NCI-H524 (cell line): ENCODE measurements at regions not wholly inside any gene's neighbourhood (a gene's known extent, or its start where the extent isn't known, plus 50 kb on each side); places are given as distances from the start of the nearest gene placed in this dataset.
"Not testable (repeated sequence)": the region's sequence is repeated elsewhere in the genome, so short reads cannot be mapped to it uniquely, and the experiment has no call there.

ENCODE experiments used
- DNase-seq, 2 experiments: peaks; one replicate each; lab custom pipeline; 2025; lab: John Stamatoyannopoulos, UW

DNA sequence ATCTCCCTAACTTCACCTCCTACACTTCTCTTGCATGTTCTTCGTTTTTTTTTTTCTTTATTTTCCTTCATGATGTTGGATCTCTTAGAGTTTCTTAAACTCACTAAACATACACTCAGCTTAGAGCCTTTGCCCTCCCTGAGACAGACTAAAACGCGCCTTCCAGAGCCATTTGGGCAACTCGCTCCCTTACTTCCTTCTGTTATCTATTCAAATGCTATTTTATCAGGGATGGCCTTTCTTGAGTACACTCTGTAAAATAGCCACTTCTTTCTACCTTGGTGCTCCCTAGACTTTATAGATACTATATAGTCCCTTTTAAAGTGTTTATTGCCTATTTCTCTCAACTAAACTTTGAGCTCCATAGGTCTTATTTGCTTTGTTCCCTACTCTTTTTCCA, 598.2 kb upstream of the NECTIN3 start:
- DNase-seq = no peak

DNA sequence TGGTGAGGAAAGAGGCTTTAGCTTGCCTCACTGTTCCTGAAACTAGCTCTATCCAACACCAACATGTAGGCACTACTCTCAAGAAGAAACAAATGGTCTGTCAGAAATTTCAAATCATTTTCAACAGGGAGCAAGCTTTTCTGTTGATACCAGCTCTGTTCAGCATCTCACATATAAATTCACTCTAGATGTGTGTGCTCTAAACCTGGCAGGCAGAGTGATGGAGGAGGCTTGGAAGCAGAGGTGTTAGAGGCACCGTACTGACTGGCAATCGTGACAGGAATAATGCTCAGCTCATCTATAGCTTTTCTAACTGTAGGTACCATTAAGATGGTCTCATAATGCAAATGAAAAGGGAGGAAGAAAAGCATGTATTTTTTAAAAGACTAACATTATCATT, 597.2 kb upstream of the NECTIN3 start:
- no peak for DNase-seq

DNA sequence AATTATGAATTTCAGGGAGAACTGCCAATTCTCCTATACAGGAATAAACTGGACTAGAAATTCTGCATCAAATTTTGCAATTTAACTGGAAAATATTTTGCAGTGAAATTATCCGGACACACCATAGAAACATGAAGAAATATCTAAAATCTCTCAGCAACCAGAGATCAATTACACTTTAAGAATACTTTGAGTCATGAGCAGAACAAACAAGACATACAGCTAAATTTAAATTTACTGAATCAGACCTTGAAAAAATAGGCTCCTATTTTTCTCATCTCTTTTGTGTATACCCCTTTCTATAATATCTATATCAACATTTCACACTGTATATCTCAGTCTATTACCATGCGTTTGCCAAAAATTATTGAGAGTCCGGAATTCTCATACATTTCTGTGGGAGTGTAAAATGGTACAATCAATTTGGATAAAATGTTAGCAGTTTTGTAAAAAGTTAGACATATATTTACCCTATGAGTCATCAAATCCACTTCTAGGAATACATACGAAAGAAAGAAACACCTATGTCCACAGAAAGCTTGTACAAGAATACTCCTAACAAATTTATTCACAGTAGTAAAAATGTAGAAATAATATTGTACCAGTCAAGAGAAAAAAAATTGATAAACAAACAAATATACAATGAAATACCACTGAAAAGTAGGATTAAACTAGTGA, 593.1 kb upstream of the NECTIN3 start:
- no peak for DNase-seq

DNA sequence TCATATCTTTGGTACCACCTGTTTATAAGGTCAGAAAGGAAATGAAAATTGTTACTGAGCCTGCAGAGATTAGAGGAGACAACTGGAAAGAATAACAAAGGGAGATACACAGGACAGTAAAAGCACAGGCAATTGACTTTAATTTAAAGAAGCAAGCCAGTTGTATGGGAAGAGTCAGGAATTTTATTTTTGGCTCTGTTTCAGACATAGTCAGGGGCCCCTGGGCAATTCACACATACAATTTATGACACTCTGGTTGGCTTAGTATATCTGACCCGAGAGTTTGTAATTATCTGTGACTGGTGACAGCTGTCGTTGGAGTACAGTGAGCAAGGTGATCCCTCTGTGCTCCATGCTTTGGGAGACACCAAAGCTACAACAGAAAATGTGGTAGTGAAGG, 591.9 kb upstream of the NECTIN3 start:
- DNase-seq = peak; percentile 41 to 89

DNA sequence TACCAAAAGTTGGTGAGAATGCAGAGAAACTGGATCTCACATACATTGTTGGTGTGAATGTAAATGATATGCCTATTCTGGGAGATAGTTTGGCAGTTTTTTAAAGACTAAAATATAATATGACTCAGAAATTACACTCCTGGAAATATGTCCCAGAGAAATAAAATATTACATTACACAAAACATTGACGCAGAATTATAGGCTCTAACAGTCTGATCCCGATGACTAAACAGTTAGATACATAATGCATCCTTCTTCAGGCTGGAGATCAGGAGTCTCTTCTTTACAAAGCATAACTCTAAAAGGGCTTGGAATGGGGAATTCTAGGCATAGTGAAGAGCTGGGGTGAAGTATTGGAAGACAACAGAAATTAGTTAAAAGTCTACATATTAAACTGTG, 586.2 kb upstream of the NECTIN3 start:
- DNase-seq = no peak

DNA sequence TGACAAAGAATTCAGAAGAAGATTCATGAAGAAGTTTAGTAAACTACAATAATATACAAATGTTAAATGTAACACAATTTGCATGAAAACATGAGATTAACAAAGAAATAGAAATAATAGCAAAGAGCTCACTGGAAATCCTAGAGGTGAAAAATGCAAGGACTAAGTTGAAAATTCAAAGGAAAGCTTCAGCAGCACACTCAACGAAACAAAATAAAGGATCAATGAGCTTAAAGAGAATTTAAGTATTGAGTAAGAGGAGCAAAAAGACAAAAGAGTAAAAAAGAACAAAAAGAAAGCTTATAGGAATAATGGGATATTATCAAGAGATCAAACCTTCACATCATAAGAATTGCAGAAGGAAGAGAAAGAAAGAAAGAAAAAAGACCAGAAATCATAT, 583.8 kb upstream of the NECTIN3 start:
- no peak for DNase-seq

DNA sequence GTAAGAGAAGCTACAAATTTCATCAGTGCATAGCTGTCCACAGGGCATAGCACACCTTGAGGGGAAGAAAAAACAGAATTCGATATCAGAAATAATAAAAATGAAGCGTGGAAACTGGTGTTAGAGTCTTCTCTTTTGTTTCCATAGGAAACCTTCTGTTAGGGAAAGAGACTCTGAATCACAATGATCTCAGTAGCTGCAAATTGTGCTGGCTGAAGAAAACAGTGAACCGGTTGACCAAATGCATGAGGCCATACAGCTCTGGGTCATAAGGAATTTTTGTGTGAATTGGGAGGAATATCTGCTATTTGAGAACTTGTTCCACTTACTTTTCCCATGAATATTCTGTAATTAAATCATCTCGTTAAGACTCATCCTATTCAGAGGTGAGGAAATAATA, 580.2 kb upstream of the NECTIN3 start:
- no peak for DNase-seq

DNA sequence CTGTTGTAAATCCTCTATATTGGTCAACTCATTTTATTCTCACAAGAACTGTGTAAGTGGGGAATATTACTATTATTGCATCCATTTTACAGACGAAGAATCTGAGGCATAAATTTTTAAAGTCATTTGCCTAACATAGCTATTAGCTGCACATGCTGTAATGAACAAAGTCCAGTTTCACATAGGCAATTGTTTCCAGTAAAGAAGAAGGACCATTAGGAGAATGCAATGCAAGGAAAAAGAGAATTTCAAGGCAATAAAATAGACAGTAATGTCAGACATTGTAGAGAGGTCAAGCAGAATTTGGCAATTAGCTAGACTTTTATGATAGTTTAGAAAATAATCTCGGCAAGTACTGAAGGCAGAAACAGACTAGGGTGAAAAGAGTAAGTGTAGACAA, 578.7 kb upstream of the NECTIN3 start:
- DNase-seq = no peak

DNA sequence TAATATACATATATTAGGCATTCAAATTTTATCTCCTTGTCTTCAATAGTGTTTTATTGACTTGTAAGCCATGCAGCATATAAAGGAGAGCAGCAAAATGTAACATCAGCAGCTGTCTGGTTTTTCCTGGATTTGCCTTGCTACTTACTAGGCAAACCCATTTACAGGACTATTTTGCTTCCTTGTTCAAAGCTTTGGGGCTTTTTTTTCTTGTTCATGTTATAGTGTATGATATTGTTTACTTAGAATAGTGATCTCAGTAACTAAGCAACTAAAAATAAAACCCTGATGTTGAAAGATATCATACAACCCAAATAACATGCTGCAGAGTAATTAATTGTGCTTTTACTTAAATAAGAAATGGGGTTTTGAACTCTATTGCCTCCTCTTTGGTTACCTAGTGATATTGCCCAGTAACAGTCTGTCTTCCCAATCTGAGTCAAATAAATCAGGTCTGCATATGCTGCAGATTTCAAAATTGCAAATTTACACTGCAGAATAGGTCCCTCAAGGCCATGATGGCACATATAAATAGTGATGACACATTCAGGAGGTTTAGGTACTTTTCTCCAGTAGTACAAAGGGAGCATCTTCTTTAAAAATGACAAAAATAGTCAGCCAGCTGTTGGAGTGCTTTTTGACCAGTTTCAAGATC, 578.1 kb upstream of the NECTIN3 start:
- no peak for DNase-seq

DNA sequence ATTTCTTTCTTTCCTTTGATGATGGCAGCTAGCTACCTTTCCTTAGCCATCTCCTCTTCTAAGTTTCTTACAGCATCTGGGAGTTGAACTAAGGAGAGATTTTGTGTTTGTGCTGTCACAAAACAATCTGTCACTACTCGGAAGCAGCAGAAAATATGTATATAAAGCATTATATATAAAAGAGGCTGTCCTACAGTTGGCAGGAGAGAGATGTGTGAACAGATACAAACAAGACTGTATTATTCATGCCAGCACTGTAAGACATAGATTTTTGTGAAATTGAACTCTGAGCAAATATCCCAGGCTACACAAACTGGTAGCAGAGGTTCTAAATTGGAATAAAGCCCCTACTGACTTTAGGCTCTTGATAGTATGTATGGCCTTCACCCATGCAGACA, 577.5 kb upstream of the NECTIN3 start:
- no peak for DNase-seq

DNA sequence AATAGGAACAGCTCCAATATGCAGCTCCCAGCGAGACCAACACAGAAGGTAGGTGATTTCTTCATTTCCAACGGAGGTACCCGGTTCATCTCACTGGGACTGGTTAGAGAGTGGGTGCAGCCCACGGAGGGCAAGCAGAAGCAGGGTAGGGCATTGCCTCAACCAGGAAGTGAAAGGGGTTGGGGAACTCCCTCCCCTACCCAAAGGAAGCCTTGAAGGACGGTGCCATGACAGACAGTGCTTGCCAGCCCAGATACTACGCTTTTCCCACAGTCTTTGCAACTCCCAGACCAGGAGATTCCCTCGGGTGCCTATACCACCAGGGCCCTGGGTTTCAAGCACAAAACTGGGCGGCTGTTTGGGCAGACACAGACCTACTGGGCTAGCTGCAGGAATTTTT, 576.9 kb upstream of the NECTIN3 start:
- no peak for DNase-seq

DNA sequence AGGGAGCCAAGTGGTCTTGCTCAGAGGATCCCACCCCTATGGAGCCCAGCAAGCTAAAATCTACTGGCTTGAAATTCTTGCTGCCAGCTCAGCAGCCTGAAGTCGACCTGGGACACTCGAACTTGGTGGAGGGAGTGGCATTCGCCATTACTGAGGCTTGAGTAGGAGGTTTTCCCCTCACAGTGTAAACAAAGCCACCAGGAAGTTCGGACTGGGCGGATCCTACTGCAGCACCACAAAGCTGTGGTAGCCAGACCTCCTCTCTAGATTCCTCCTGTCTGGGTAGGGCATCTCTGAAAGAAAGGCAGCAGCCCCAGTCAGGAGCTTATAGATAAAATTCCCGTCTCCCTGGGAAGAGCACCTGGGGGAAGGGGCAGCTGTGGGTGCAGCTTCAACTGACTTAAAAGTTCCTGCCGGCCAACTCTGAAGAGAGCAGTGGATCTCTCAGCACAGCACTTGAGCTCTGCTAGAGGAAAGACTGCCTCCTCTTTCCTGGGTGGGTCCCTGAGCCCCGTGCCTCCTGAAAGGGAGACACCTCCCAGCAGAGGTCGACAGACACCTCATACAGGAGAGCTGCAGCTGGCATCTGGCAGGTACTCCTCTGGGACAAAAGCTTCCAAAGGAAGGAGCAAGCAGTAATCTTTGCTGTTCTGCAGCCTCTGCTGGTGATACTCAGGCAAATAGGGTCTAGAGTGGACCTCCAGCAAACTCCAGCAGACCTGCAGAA, 576.3 kb upstream of the NECTIN3 start:
- DNase-seq = no peak

DNA sequence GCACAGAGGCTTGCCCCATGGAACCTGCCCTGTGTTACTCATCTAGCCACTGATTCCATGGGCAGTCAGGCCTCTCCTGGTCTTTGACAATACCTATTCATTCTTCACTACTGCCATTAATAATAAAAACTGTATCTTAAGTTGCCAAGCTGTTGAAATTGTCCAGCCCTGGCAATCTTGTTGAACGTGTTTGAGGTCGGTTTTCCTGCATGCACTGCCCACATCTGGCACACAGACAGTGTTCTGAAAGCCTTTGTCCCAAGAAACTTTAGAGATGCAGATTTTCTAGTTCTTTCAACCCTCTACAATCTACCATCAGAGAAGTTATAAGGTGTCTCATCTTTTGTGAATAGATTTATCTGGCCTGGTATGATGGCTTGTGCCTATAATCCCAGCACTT, 567.2 kb upstream of the NECTIN3 start:
- no peak for DNase-seq

DNA sequence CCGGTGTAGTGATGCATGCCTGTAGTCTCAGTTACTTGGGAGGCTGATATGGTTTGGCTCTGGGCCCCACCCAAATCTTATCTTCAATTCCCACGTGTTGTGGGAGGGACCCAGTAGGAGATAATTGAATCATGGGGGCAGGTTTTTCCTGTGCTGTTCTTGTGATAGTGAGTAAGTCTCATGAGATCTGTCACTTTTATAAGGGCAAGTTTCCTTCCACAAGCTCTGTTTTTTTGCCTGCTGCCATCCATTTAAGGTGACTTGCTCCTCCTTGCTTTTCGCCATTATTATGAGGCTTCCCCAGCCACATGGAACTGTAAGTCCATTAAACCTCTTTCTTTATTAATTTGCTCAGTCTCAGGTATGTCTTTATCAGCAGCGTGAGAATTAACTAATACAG, 566.7 kb upstream of the NECTIN3 start:
- no peak for DNase-seq

DNA sequence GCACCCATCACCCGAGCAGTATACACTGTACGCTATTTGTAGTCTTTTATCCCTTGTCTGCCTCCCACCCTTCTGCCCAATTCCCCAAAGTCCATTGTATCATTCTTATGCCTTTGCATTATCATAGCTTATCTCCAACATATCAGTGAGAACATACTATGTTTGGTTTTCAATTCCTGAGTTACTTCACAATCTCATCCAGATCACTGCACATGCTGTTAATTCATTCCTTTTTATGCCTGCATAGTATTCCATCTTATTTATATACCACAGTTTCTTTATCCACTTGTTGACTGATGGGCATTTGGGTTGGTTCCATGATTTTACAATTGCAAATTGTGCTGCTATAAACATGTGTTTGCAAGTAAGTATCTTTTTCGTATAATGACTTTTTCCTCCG, 564.7 kb upstream of the NECTIN3 start:
- DNase-seq = no peak

DNA sequence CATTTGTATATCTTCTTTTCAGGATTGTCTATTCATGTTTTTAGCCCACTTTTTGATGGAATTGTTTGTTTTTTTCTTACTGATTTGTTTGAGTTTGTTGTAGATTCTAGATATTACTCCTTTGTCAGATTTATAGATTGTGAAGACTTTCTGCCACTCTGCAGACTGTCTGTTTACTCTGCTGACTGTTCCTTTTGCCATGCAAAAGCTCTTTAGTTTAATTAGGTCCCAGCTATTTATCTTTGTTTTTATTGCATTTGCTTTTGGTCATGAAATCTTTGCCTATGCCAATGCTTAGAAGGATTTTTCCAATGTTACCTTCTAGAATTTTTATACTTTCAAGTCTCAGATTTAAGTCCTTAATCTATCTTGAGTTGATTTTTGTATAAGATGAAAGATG, 564.0 kb upstream of the NECTIN3 start:
- DNase-seq = not testable (repeated sequence)

DNA sequence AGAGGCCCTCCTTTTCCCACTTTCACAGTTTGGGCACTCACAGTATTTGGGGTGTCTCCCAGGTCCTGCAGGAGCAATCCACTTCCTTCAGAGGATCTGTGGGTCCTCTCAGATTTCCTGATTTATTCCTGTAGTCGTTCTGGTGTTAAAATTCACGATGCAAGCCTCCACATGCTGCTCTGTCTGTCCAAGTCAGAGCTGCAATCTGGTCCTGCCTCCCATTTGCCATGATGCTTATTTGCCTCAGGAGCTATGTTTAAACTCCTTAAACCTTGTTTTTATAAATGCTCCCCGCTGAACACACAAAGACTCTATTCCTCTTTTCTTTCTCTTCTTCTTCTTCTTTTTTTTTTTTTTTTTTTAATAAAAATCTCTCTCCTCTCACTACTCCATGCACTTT, 558.7 kb upstream of the NECTIN3 start:
- DNase-seq = peak in 1 of 2 experiments; percentile 2

DNA sequence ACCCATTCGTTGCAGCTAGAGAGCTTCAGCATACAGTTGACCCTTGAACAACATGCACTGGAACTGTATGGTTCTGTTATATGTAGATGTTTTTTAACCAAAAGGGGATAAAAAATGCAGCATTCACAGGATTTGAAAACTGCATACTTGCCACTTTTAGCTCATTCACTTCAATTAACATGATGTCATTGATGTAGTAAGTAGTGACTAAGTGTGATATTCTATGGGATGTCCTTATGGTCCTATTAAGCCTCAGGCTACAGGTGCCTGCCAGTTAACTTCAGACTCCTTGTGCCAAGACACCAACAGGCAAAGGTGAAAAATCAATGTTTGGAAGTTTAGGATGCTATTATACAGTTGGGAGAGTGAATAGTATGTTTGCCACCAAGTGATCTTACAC, 553.6 kb upstream of the NECTIN3 start:
- DNase-seq = no peak

DNA sequence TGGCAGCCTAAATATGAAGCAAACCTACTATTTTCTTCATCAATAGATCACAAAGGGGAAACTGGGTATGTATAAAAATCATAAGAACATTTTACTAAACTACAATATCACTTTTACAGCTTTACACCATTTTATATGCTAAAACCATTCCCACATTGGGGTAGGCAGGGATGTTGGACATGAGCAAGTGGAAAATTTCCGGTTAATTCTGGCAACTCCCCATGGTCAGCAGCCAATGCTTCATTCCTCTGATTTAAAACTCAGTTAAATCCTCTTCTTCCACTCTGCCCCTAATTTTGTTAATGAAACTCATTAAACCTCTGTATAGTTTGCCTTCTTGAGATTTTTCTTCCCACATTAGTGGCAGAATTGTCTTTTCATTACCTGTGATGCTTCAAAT, 552.5 kb upstream of the NECTIN3 start:
- DNase-seq = no peak

DNA sequence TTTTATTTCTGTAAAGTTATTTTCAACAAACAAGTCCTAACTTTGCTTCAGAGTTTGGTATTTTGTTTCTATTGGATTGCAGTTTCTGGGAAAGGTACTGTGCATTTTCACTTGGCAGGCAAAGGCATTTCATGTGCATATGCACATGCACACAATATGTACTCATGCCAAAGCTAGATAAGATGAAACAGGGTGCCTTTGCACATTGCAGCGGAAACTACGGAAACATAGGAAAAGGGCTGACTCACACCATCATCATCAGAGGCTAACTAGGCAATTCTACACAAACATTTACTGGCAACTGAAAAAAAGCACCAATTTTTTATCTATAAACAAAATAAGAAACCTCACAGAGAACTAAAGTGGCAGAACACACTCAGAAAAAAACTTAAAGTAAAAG, 550.6 kb upstream of the NECTIN3 start:
- no peak for DNase-seq

DNA sequence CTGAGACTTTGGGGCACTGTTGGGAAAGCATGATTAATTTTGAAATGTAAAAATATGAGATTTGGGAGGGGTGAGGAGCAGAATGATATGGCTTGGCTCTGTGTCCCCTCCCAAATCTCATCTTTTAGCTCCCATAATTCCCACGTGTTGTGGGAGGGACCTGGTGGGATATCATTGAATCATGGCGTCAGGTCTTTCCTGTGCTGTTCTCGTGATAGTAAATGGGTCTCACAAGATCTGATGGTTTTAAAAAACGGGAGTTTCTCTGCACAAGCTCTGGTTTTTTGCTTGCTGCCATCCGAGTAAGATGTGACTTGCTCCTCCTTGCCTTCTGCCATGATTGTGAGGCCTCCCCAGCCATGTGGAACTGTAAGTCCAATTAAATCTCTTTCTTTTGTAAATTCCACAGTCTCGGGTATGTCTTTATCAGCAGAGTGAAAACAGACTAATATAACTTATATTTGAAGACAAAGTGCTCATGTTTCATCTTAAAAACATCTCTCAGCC, 546.0 kb upstream of the NECTIN3 start:
- DNase-seq = not testable (repeated sequence)

DNA sequence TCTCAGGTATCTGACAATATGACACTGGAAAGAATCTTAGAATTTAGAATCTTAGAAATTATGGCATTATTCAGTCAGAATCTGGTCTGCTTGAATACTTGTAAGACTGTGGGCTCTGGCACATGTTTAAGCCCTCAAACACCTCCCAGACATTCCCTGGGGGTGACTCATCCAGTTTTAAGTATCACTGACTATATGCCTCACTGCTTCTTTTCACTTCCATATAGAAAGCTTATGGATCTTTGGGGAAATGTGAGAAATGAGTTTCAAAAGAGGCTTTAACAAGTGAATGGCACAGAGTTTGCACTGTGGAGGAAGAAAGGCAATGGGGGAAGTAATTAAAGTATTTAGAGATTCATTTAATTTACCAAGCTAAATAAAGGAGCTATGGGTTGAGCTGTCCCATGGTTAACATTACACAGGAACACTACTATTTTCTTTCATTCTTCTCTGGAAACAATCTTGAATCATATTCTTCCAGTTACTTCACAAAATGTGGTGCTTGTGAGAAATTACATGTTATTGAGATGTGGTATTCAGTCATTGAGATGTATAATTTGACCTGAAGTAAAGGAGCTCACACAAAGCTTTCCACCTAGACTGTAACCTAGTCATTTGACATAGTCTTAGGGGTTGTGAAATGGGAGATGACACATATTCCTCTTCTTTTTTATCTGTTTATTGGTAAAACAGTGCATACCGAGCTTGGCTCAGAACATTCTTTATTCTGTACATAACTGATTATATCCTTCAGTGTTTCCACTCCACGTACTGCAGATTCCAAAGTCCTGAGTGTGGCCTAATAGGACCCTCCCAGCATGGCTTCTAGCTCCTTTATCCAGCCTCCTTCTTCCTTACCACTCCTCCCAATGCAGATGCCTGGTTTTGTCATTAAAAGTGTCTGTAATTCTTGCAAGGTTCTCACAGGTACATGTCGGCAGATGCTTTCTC, 544.6 kb upstream of the NECTIN3 start:
- DNase-seq = no peak
